GM12878 (cell line): ENCODE measurements at regions not wholly inside any gene's neighbourhood (a gene's known extent, or its start where the extent isn't known, plus 50 kb on each side); places are given as distances from the start of the nearest gene placed in this dataset.

Source experiments
- ATAC-seq: fragments of 200-7000 bp; cut with Tn5 transposase; 3 replicates; pipeline ENCODE4 v1.9.1; 2020; ENCODE audit warnings: mild to moderate bottlenecking, moderate library complexity
- BruUV-seq: library from RNA; stranded (reverse); fragments of 400-500 nt; replicated peaks from 2 replicates; lab custom pipeline; 2021; lab: Mats Ljungman, UMichigan
- CTCF ChIA-PET: fragments of 300-600 bp; sonication (Branson Sonifier 250); formaldehyde crosslinking; extraction: SDS; loops from one replicate; lab custom pipeline; 2021; ENCODE audit warnings: inconsistent platforms; lab: Yijun Ruan, JAX
- POLR2A ChIA-PET: fragments of 350-600 bp; formaldehyde crosslinking; extraction: SDS; loops from one replicate; lab custom pipeline; 2021; ENCODE audit warnings: inconsistent platforms; lab: Charles Lee
- RAD21 ChIA-PET: fragments of 300-600 bp; sonication (Branson Sonifier 250); formaldehyde crosslinking; loops from one replicate; lab custom pipeline; 2023; ENCODE audit warnings: antibody characterized with exemption; ENCODE audit not compliant: unreplicated experiment; lab: Charles Lee
- SMC1A ChIA-PET: fragments of 300-600 bp; sonication (Branson Sonifier 250); formaldehyde crosslinking; loops from one replicate; lab custom pipeline; 2023; ENCODE audit not compliant: unreplicated experiment, uncharacterized antibody; lab: Charles Lee
- DNase-seq: peaks from one replicate; pipeline ENCODE4 v3.0.0-alpha.2; 2011; ENCODE audit warnings: low read depth, low spot score
- FAIRE-seq: peaks from 3 replicates; lab custom pipeline; 2011; peaks lifted over from hg19 to GRCh38; lab: Jason Lieb, UNC
- H2AFZ ChIP-seq: 2 replicates; pipeline ENCODE4 v1.6.0; 2011; ENCODE audit warnings: low read depth, low read length, control low read depth; ENCODE audit not compliant: control insufficient read depth
- H3K27ac ChIP-seq: 2 replicates; pipeline ENCODE4 v1.5.1; 2011; ENCODE audit warnings: control low read depth; ENCODE audit not compliant: control insufficient read depth, insufficient read depth
- H3K27me3 ChIP-seq, 2 experiments: replicated peaks in 1 of 2; 2 replicates each; pipeline versions ENCODE4 v1.6.0 to v1.6.1; 2011; ENCODE audit warnings: low read length in 1 of 2; ENCODE audit not compliant: control insufficient read depth in 2 of 2, insufficient read depth in 2 of 2
- H3K36me3 ChIP-seq, 2 experiments: 2 replicates each; pipeline ENCODE4 v1.5.1; 2011; ENCODE audit warnings: low read length in 1 of 2; ENCODE audit not compliant: control insufficient read depth in 2 of 2, insufficient read depth in 2 of 2
- H3K4me1 ChIP-seq: 2 replicates; pipeline ENCODE4 v1.6.1; 2011; ENCODE audit warnings: mild to moderate bottlenecking, low read length, moderate library complexity, mixed read lengths; ENCODE audit not compliant: control insufficient read depth, insufficient read depth
- H3K4me2 ChIP-seq: 2 replicates; pipeline ENCODE4 v1.6.0; 2011; ENCODE audit warnings: control low read depth; ENCODE audit not compliant: control insufficient read depth, insufficient read depth
- H3K4me3 ChIP-seq: fragments of 200-600 bp; sonication (generic); 2 replicates; pipeline ENCODE4 v1.5.1; 2016
- H3K79me2 ChIP-seq: 2 replicates; pipeline ENCODE4 v1.6.0; 2011; ENCODE audit warnings: low read length; ENCODE audit not compliant: control insufficient read depth, insufficient read depth
- H3K9ac ChIP-seq: 2 replicates; pipeline ENCODE4 v1.8.0; 2011; ENCODE audit warnings: low read length, control low read depth, mixed read lengths; ENCODE audit not compliant: control insufficient read depth, insufficient read depth
- H3K9me3 ChIP-seq: replicated peaks from 3 replicates; pipeline ENCODE4 v1.5.1; 2011; ENCODE audit warnings: mild to moderate bottlenecking, low read length; ENCODE audit not compliant: control insufficient read depth, insufficient read depth
- H4K20me1 ChIP-seq: 2 replicates; pipeline ENCODE4 v1.6.0; 2011; ENCODE audit not compliant: control insufficient read depth, insufficient read depth
- CBX3 ChIP-seq: fragments of 200-600 bp; sonication (generic); IDR thresholded peaks from 2 replicates; pipeline ENCODE4 v1.6.1; 2016; ENCODE audit warnings: low read depth, borderline replicate concordance
- CTCF ChIP-seq, 3 experiments: IDR thresholded peaks in 2 of 3; conservative IDR thresholded peaks in 1 of 3; 2 replicates each; pipeline ENCODE4 v1.5.1; 2011; ENCODE audit warnings: low read depth in 3 of 3, low read length in 3 of 3, mild to moderate bottlenecking in 3 of 3, control low read depth in 2 of 3, moderate library complexity in 2 of 3, inconsistent platforms in 1 of 3, mixed read lengths in 1 of 3; ENCODE audit not compliant: control insufficient read depth in 2 of 3, insufficient read depth in 1 of 3; ENCODE audit errors: extremely low read depth in 1 of 3
- POLR2AphosphoS2 ChIP-seq: IDR thresholded peaks from 2 replicates; pipeline ENCODE4 v1.6.1; 2011; ENCODE audit warnings: low read depth, mild to moderate bottlenecking, low read length, improper control_type of control experiment, moderate library complexity
- SP1 ChIP-seq: IDR thresholded peaks from one replicate; pipeline ENCODE4 v1.6.1; 2011; ENCODE audit warnings: low read depth, low read length
- WGBS: methylation state at CpG from one replicate; pipeline ENCODE4 v1.1.6; 2016; ENCODE audit warnings: low lambda C conversion rate; ENCODE audit not compliant: insufficient replicate concordance, insufficient coverage; ENCODE audit errors: missing lambda C conversion rate; 5-methylcytosine and 5-hydroxymethylcytosine counted together
- in situ Hi-C: fragments of 300-500 bp; cut with MboI; formaldehyde crosslinking; loops from 9 replicates; pipeline ENCODE4 v1.14.3; 2018; ENCODE audit warnings: mixed read lengths
- intact Hi-C: fragments of 100-400 bp; cut with micrococcal nuclease; formaldehyde crosslinking; loops from one replicate; pipeline ENCODE4 v1.14.2; 2022; ENCODE audit not compliant: unreplicated experiment

GRCh38 chr22:22955276-22955798 is 67.7 kb downstream of the IGLL5 start:
- CTCF ChIA-PET: interaction anchor here (0.5 to 10.0 kb wide), 68 partner anchors 17 to 1017 kb away, joined by 3 to 539 read pairs (median 5); partner anchors contain the start of genes PPM1F and RSPH14
- Histone ChIP-seq H3K36me3 (no peaks in the 10 kb centered on the region), H3K4me2 (peak overlapping the region; percentile 53), H3K4me3 (no peak overlapping the region), H2AFZ (peak overlapping the region; percentile 33), H3K9ac (0 out of 2 replicates have a peak overlapping the region, but pooled peaks have one; percentile 14), H3K27me3 (no peaks in the 10 kb centered on the region), H3K27ac (no peak overlapping the region; the same call in 1 of the 2 replicates), H3K4me1 (peaks cover 18% of the 10 kb centered on the region), H3K9me3 (no peaks in the 10 kb centered on the region), H4K20me1 (no peaks in the 10 kb centered on the region), H3K79me2 (no peaks in the 10 kb centered on the region)
- BruUV-seq: no TSS peak
- intact Hi-C loops (loop anchor here (5.0 to 10.0 kb wide), 5 partner anchors 168 to 1018 kb away; no protein-coding TSS in a partner anchor), in situ Hi-C loops (loop anchor here (10.0 kb wide), 1 partner anchor 801 kb away; no protein-coding TSS in a partner anchor)
- 41% methylated on average over 5 of the region's 5 CpGs for WGBS
- DNase-seq: no peak
- TF ChIP-seq POLR2AphosphoS2 (no peak), SP1 (no peak), CTCF (IDR thresholded peaks at IDR 0.05 in 2 of 3, conservative IDR thresholded peaks at IDR 0.05 in 1 of 3; ENCODE audit: control insufficient read depth in 2 of 3, extremely low read depth in 1 of 3, insufficient read depth in 1 of 3, low read depth in 3 of 3, low read length in 3 of 3) (peak in 1 of 3 experiments; percentile 19; a peak in 1 of 6 replicates), CBX3 (no peak)
- no peak for FAIRE-seq
- ATAC-seq: peak; percentile 12
- POLR2A ChIA-PET: interaction anchor here (0.5 to 2.6 kb wide), 10 partner anchors 13 to 925 kb away, joined by 3 to 21 read pairs (median 6); no protein-coding TSS in a partner anchor
- RAD21 ChIA-PET: interaction anchor here (0.6 to 9.0 kb wide), 49 partner anchors 8 to 1017 kb away, joined by 3 to 281 read pairs (median 9); no protein-coding TSS in a partner anchor
- SMC1A ChIA-PET: interaction anchor here (0.6 to 8.9 kb wide), 62 partner anchors 8 to 1192 kb away, joined by 3 to 277 read pairs (median 7); partner anchors contain the start of gene RAB36
